ENCODE measurements at regions not wholly inside any gene's neighbourhood (a gene's known extent, or its start where the extent isn't known, plus 50 kb on each side); places are given as distances from the start of the nearest gene placed in this dataset.

GRCh38 chr5:178780581-178781498 is 50.4 kb upstream of the ZNF354A start:
- Histone ChIP-seq H3K36me3 (ENCODE audit: control insufficient read depth, insufficient read depth, low read length) (no peaks in the 10 kb centered on the region), H3K4me3 (ENCODE audit: low read length) (no peak overlapping the region), H3K4me1 (ENCODE audit: control insufficient read depth, low read depth, low read length) (no peaks in the 10 kb centered on the region), H3K23ac (ENCODE audit: low read length) (no peak overlapping the region), H2BK5ac (ENCODE audit: low read length) (no peak overlapping the region), H4K8ac (ENCODE audit: low read depth, low read length) (no peak overlapping the region), H3K9ac (ENCODE audit: low read length) (no peak overlapping the region), H3K18ac (ENCODE audit: low read length) (no peak overlapping the region), H3K4ac (ENCODE audit: low read depth, low read length) (no peak overlapping the region), H3K27ac (ENCODE audit: low read depth, low read length) (no peak overlapping the region), H2BK120ac (ENCODE audit: low read depth, low read length) (no peak overlapping the region), H3K79me2 (ENCODE audit: control insufficient read depth, insufficient read depth, low read length) (no peaks in the 10 kb centered on the region), H3K79me1 (ENCODE audit: low read length) (no peaks in the 10 kb centered on the region), H3K27me3 (ENCODE audit: insufficient read depth, low read length, poor library complexity) (no peaks in the 10 kb centered on the region), H3K56ac (ENCODE audit: low read length) (no peak overlapping the region), H2BK15ac (replicated peaks; ENCODE audit: low read depth) (no peak overlapping the region), H3K4me2 (ENCODE audit: low read length) (no peak overlapping the region), H2AK5ac (ENCODE audit: low read length) (no peak overlapping the region), H4K5ac (ENCODE audit: low read length) (no peak overlapping the region)
- no peak for DNase-seq
- no CpG with 5 or more reads among the region's 27 CpGs for WGBS (ENCODE audit: extremely low coverage, insufficient coverage, low lambda C conversion rate)
